K562 (cell line): ENCODE measurements at regions not wholly inside any gene's neighbourhood (a gene's known extent, or its start where the extent isn't known, plus 50 kb on each side); places are given as distances from the start of the nearest gene placed in this dataset.

Experiments used
- ATAC-seq: fragments of 200-7000 bp; cut with Tn5 transposase; 3 replicates; pipeline ENCODE4 v1.9.1; 2020; ENCODE audit warnings: moderate library complexity
- BruUV-seq: library from RNA; stranded (reverse); fragments of 400-500 nt; replicated peaks from 2 replicates; lab custom pipeline; 2021; lab: Mats Ljungman, UMichigan
- CTCF ChIA-PET: fragments of 300-600 bp; formaldehyde crosslinking; extraction: SDS; loops from one replicate; lab custom pipeline; 2021; ENCODE audit warnings: low intra/inter-chr PET ratio; lab: Yijun Ruan, JAX
- POLR2A ChIA-PET: fragments of 300-600, 350-650 bp; sonication (Branson Sonifier 250); formaldehyde crosslinking; extraction: SDS; loops from one replicate; lab custom pipeline; 2021; ENCODE audit warnings: antibody characterized with exemption, inconsistent platforms; lab: Yijun Ruan, JAX
- DNase-seq, 4 experiments: peaks; one replicate each; pipeline versions ENCODE4 v3.0.0 to v3.0.0-alpha.2; 2011 to 2018; ENCODE audit warnings: low spot score in 3 of 4, mixed read lengths in 3 of 4; ENCODE audit errors: extremely low read depth in 1 of 4
- FAIRE-seq: peaks from 2 replicates; lab custom pipeline; 2011; peaks lifted over from hg19 to GRCh38; lab: Jason Lieb, UNC
- H2AFZ ChIP-seq: 2 replicates; pipeline ENCODE4 v1.6.0; 2011; ENCODE audit warnings: low read depth, low read length, control low read depth, inconsistent platforms
- H3K27ac ChIP-seq: fragments of 200-600 bp; 3 replicates; pipeline ENCODE4 v1.8.0; 2011; ENCODE audit warnings: low read depth, mild to moderate bottlenecking, control low read depth, inconsistent platforms, low read length, moderate library complexity, mixed read lengths; ENCODE audit errors: extremely low read depth
- H3K27me3 ChIP-seq, 2 experiments: fragments of 300-600 bp in 1 of 2; 2 replicates in 1 of 2; 3 replicates in 1 of 2; pipeline versions ENCODE4 v1.6.0 to v1.8.0; 2011; ENCODE audit warnings: inconsistent platforms in 2 of 2, low read length in 2 of 2, mild to moderate bottlenecking in 1 of 2, mixed read lengths in 1 of 2, moderate library complexity in 1 of 2; ENCODE audit not compliant: control insufficient read depth in 2 of 2, insufficient read depth in 2 of 2
- H3K36me3 ChIP-seq: fragments of 300-600 bp; 3 replicates; pipeline ENCODE4 v1.8.0; 2011; ENCODE audit warnings: mild to moderate bottlenecking, low read length, inconsistent platforms; ENCODE audit not compliant: control insufficient read depth, insufficient read depth
- H3K4me1 ChIP-seq, 2 experiments: fragments of 200-600 bp in 1 of 2; replicated peaks in 1 of 2; 2 replicates in 1 of 2; 3 replicates in 1 of 2; pipeline versions ENCODE4 v1.5.1 to v1.8.0; 2011; ENCODE audit warnings: inconsistent platforms in 2 of 2, low read length in 2 of 2, mild to moderate bottlenecking in 1 of 2, mixed read lengths in 1 of 2, moderate library complexity in 1 of 2; ENCODE audit not compliant: control insufficient read depth in 2 of 2, insufficient read depth in 2 of 2
- H3K4me2 ChIP-seq: 2 replicates; pipeline ENCODE4 v1.6.1; 2011; ENCODE audit warnings: low read length, control low read depth, inconsistent platforms, mixed read lengths; ENCODE audit not compliant: insufficient read depth
- H3K4me3 ChIP-seq: fragments of 200-600 bp; sonication (generic), shearing (Covaris generic); 2 replicates; pipeline ENCODE4 v1.5.1; 2016; ENCODE audit warnings: control low read depth, inconsistent platforms
- H3K79me2 ChIP-seq: fragments of 200-600 bp; 3 replicates; pipeline ENCODE4 v1.8.0; 2011; ENCODE audit warnings: low read length, inconsistent platforms; ENCODE audit not compliant: control insufficient read depth, insufficient read depth
- H3K9ac ChIP-seq, 2 experiments: 2 replicates each; pipeline versions ENCODE4 v1.6.0 to v1.6.1; 2011; ENCODE audit warnings: low read depth in 2 of 2, low read length in 2 of 2, control low read depth in 1 of 2, inconsistent platforms in 1 of 2, mild to moderate bottlenecking in 1 of 2, mixed read lengths in 1 of 2; ENCODE audit not compliant: insufficient read depth in 1 of 2
- H3K9me1 ChIP-seq: one replicate; pipeline ENCODE4 v1.6.0; 2011; ENCODE audit warnings: inconsistent platforms, mild to moderate bottlenecking, low read length, moderate library complexity; ENCODE audit not compliant: control insufficient read depth, insufficient read depth
- H3K9me3 ChIP-seq: replicated peaks from 2 replicates; pipeline ENCODE4 v1.5.1; 2011; ENCODE audit warnings: low read depth, low read length, inconsistent platforms; ENCODE audit not compliant: control insufficient read depth, insufficient read depth
- H4K20me1 ChIP-seq: replicated peaks from 2 replicates; pipeline ENCODE4 v1.6.1; 2011; ENCODE audit warnings: low read length, inconsistent platforms, mixed read lengths; ENCODE audit not compliant: control insufficient read depth, insufficient read depth
- BCLAF1 ChIP-seq, 2 experiments: fragments of 450-650 bp in 1 of 2; IDR thresholded peaks; 2 replicates each; pipeline ENCODE4 v1.6.1; 2011 to 2017; ENCODE audit warnings: low read depth in 2 of 2, antibody characterized with exemption in 1 of 2, borderline replicate concordance in 1 of 2, low read length in 1 of 2, mild to moderate bottlenecking in 1 of 2, mixed read lengths in 1 of 2; ENCODE audit not compliant: control insufficient read depth in 1 of 2
- CHD4 ChIP-seq: fragments of 200-600 bp; sonication (generic); IDR thresholded peaks from 3 replicates; pipeline ENCODE4 v1.6.1; 2012; ENCODE audit warnings: low read depth, mild to moderate bottlenecking, mixed read lengths, low read length, inconsistent platforms; ENCODE audit not compliant: insufficient read depth, insufficient replicate concordance, poor library complexity, severe bottlenecking
- DMBX1 ChIP-seq: fragments of 250-450 bp; sonication (Bioruptor Pico); IDR thresholded peaks from 2 replicates; pipeline ENCODE4 v1.8.0; 2022; ENCODE audit warnings: inconsistent platforms, mild to moderate bottlenecking, moderate library complexity, borderline replicate concordance
- FOSL1 ChIP-seq: fragments of 200-800 bp; sonication (Bioruptor generic); conservative IDR thresholded peaks from 2 replicates; pipeline ENCODE4 v1.6.1; 2016; ENCODE audit warnings: missing genetic modification characterization, missing compliant biosample characterization
- KHSRP ChIP-seq: fragments of 450-650 bp; IDR thresholded peaks from 2 replicates; pipeline ENCODE4 v1.6.1; 2017
- MYC ChIP-seq, 2 experiments: fragments of 250-450 bp in 1 of 2; sonication (Bioruptor Pico) in 1 of 2; IDR thresholded peaks; 2 replicates each; pipeline versions ENCODE4 v1.5.1 to v1.6.1; 2012 to 2021; ENCODE audit warnings: low read depth in 2 of 2, borderline replicate concordance in 1 of 2, improper control_type of control experiment in 1 of 2, low read length in 1 of 2, mild to moderate bottlenecking in 1 of 2, moderate library complexity in 1 of 2
- NFYB ChIP-seq: IDR thresholded peaks from 2 replicates; pipeline ENCODE4 v1.6.1; 2011; ENCODE audit warnings: mild to moderate bottlenecking, moderate library complexity; ENCODE audit not compliant: insufficient read length; ENCODE audit errors: extremely low read depth
- NR1H2 ChIP-seq: sonication (generic); formaldehyde crosslinking; IDR thresholded peaks from 2 replicates; pipeline ENCODE4 v1.4.0; 2020; ENCODE audit warnings: mild to moderate bottlenecking, missing genetic modification reagents
- PTRF ChIP-seq: fragments of 450-650 bp; IDR thresholded peaks from 2 replicates; pipeline ENCODE4 v1.6.1; 2016; ENCODE audit warnings: mild to moderate bottlenecking, missing genetic modification characterization, missing compliant biosample characterization
- PURB ChIP-seq: sonication (generic); formaldehyde crosslinking; IDR thresholded peaks from 2 replicates; pipeline ENCODE4 v1.9.0; 2021; ENCODE audit warnings: low read depth, mild to moderate bottlenecking, missing genetic modification reagents
- RBM25 ChIP-seq: fragments of 200-400 bp; formaldehyde crosslinking; IDR thresholded peaks from 2 replicates; pipeline ENCODE4 v1.6.1; 2018; ENCODE audit warnings: low read length, low read depth, moderate library complexity; ENCODE audit not compliant: severe bottlenecking
- SMAD2 ChIP-seq: fragments of 150-350 bp; IDR thresholded peaks from 2 replicates; pipeline ENCODE4 v1.6.1; 2014; ENCODE audit warnings: low read depth, mild to moderate bottlenecking, low read length
- SPI1 ChIP-seq: IDR thresholded peaks from 2 replicates; pipeline ENCODE4 v1.6.1; 2011; ENCODE audit warnings: low read depth, low read length, control low read depth, borderline replicate concordance
- TGIF2 ChIP-seq: sonication (generic); formaldehyde crosslinking; IDR thresholded peaks from 2 replicates; pipeline ENCODE4 v1.8.1; 2022; ENCODE audit warnings: mild to moderate bottlenecking, missing genetic modification reagents, moderate library complexity
- THRA ChIP-seq: fragments of 450-650 bp; IDR thresholded peaks from 2 replicates; pipeline ENCODE4 v1.6.1; 2017; ENCODE audit warnings: mild to moderate bottlenecking, moderate library complexity
- ZKSCAN3 ChIP-seq: fragments of 250-450 bp; sonication (Bioruptor Pico); IDR thresholded peaks from 2 replicates; pipeline ENCODE4 v1.4.0; 2020
- ZNF282 ChIP-seq: sonication (generic); formaldehyde crosslinking; IDR thresholded peaks from 2 replicates; pipeline ENCODE4 v1.8.1; 2023; ENCODE audit warnings: missing genetic modification reagents
- in situ Hi-C: fragments of 300-500 bp; cut with MboI; formaldehyde crosslinking; loops from 4 replicates; pipeline ENCODE4 v1.15.0; 2018; ENCODE audit warnings: inconsistent platforms, mixed read lengths
- intact Hi-C: fragments of 100-400 bp; cut with micrococcal nuclease; formaldehyde crosslinking; loops from 2 replicates; pipeline ENCODE4 v1.14.2; 2022

GRCh38 chr10:53570221-53570620 is 797.6 kb upstream of the MBL2 start:
- Histone ChIP-seq H3K27me3 (no peaks in the 10 kb centered on the region), H3K36me3 (no peaks in the 10 kb centered on the region), H3K9me1 (no peaks in the 10 kb centered on the region), H3K79me2 (no peaks in the 10 kb centered on the region), H3K4me3 (no peak overlapping the region), H3K4me2 (no peak overlapping the region), H3K27ac (no peak overlapping the region), H3K4me1 (no peaks in the 10 kb centered on the region), H2AFZ (no peak overlapping the region), H3K9me3 (no peaks in the 10 kb centered on the region; the same call in 1 of the 2 replicates), H4K20me1 (no peaks in the 10 kb centered on the region), H3K9ac (no peak overlapping the region)
- no TSS peak for BruUV-seq
- no peak for DNase-seq
- FAIRE-seq: no peak
- in situ Hi-C loops (no loop called here), intact Hi-C loops (no loop called here)
- no peak for ATAC-seq
- ChIA-PET CTCF (no interaction called here), POLR2A (no interaction called here)
- no peak for TF ChIP-seq SMAD2
- TF ChIP-seq THRA: no peak
- TF ChIP-seq CHD4: no peak
- TF ChIP-seq RBM25: no peak
- TF ChIP-seq BCLAF1 (IDR thresholded peaks at IDR 0.05; ENCODE audit: borderline replicate concordance in 1 of 2, control insufficient read depth in 1 of 2, low read depth in 2 of 2, low read length in 1 of 2): no peak
- TF ChIP-seq ZKSCAN3 (CRISPR knock-in tag): no peak
- TF ChIP-seq ZNF282: no peak
- TF ChIP-seq NR1H2 (CRISPR knock-in tag): no peak
- no peak for TF ChIP-seq DMBX1 (CRISPR knock-in tag)
- no peak for TF ChIP-seq TGIF2 (CRISPR knock-in tag)
- no peak for TF ChIP-seq MYC (IDR thresholded peaks at IDR 0.05; ENCODE audit: low read depth, low read length)
- TF ChIP-seq MYC (CRISPR knock-in tag; IDR thresholded peaks at IDR 0.05; ENCODE audit: borderline replicate concordance, low read depth): no peak
- no peak for TF ChIP-seq PTRF (tag)
- no peak for TF ChIP-seq PURB (CRISPR knock-in tag)
- no peak for TF ChIP-seq KHSRP
- no peak for TF ChIP-seq FOSL1 (tag)
- TF ChIP-seq NFYB: no peak
- no peak for TF ChIP-seq SPI1
